ENCODE measurements at regions not wholly inside any gene's neighbourhood (a gene's known extent, or its start where the extent isn't known, plus 50 kb on each side); places are given as distances from the start of the nearest gene placed in this dataset.

DNA sequence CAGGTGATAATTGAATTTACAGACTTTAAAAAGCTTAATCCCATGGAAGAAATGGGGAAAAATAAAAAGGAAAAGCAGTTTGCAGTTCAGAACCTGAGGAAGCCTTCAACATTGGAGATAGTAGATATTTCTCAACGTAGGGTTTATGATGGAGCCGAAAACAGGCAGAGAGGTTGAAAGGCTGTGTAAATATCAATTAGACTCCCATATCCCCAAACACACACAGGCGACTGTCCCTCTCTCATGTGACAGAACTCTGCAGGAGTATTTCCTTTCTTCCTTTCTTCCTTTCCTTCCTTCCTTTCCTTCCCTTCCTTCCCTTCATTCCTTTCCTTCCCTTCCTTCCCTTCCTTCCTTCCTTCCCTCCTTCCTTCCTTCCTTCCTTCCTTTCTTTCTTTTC is 406.5 kb downstream of the LPIN1 start:
- FAIRE-seq = no peak
- no peak for TF ChIP-seq TAF1 (IDR thresholded peaks at IDR 0.05; ENCODE audit: borderline replicate concordance, low read depth, low read length)
- no peak for TF ChIP-seq POLR2A (IDR thresholded peaks at IDR 0.05; ENCODE audit: low read depth, low read length)
- TF ChIP-seq POLR2AphosphoS5 (IDR thresholded peaks at IDR 0.05; ENCODE audit: low read depth, low read length) = no peak
- no peak for DNase-seq (ENCODE audit: insufficient read length)

DNA sequence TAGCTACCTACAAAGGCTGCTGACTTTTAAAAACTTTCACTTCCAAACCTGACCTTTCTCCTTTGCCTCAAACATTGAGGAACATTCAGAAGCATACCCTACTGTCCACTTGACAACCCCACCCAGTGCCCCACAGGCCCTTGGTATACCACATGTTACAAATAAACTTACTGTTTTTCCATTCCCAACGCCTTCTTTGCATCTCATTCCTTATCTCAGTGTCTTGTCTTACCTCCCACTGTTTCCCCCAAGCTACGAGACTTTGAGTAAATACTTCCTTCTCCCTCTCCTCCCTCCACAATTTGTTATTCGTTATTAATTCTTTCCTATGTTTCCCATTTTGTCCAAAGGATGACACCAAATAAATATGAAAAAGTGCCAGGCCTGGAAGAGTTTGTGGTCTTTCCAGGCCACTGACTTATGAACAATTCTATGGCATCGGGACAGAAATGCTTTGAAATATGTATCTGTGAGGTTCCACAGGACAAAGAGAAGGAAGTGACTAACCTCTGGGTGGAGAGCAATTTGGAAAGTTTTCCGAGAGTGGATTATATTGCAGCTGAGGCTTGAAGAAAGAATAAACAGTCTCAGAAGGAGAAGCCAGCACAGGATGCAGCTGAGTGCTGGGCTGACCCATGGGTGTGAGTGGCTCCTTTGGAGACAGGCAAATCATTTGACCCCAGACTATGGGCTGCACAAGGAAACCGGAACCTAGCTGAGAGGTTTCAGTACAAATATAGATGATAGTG is 409.0 kb downstream of the LPIN1 start:
- TF ChIP-seq POLR2AphosphoS5 (IDR thresholded peaks at IDR 0.05; ENCODE audit: low read depth, low read length) (no peak), TAF1 (IDR thresholded peaks at IDR 0.05; ENCODE audit: borderline replicate concordance, low read depth, low read length) (no peak), POLR2A (IDR thresholded peaks at IDR 0.05; ENCODE audit: low read depth, low read length) (no peak)

GRCh38 chr2:12156349-12156748 is 409.9 kb downstream of the LPIN1 start:
- DNase-seq (ENCODE audit: insufficient read length) (no peak), FAIRE-seq (no peak)
- TF ChIP-seq POLR2A (IDR thresholded peaks at IDR 0.05; ENCODE audit: low read depth, low read length) (no peak), TAF1 (IDR thresholded peaks at IDR 0.05; ENCODE audit: borderline replicate concordance, low read depth, low read length) (no peak), POLR2AphosphoS5 (IDR thresholded peaks at IDR 0.05; ENCODE audit: low read depth, low read length) (no peak)

More for the DNA sequence above, 409.0 kb downstream of the LPIN1 start:
- no peak for DNase-seq (ENCODE audit: insufficient read length)
- FAIRE-seq = no peak

GRCh38 chr2:12161085-12161484 is 414.7 kb downstream of the LPIN1 start:
- DNase-seq (ENCODE audit: insufficient read length) (no peak), FAIRE-seq (no peak)
- TF ChIP-seq TAF1 (IDR thresholded peaks at IDR 0.05; ENCODE audit: borderline replicate concordance, low read depth, low read length) (no peak), POLR2AphosphoS5 (IDR thresholded peaks at IDR 0.05; ENCODE audit: low read depth, low read length) (no peak), POLR2A (IDR thresholded peaks at IDR 0.05; ENCODE audit: low read depth, low read length) (no peak)

DNA sequence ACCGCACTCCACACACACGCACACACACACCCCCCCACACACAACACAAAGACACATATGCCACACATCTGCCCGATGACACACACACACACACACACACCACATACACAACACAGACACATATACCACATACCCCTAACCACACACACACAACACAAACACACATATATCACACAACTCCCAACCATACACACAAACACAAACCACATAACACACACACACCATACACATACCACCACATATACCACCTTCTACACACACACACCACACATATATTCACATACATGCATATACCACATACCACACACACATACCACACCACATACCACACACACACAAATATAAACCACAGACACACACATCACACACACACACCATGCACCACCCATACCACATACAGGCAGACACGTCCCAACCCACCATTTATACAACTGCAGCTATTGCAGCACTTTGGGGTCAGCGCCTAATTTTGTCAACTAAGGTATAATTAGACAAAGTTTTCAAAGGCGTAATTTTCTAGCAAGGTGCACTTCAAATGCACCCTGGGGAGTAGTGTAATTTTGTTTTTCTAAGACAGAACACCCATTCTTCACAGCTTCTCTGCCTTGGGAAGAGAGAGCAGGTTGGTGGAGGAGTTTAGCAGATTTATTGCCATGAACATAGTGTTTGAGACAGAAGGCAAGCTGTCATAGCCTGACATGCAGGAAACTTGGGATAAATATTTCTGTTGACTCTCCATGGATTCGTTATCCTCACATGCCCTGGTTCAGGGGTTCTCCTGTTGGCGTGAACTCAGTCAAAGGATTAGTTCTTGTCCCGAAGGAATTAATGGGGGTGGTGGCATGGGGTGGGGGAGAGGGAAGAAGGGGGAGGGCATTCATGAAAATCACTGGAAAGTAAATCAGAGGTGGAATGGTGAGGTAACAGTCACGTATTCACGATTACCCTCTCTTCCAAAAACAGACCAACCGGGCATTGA is 416.1 kb downstream of the LPIN1 start:
- DNase-seq (ENCODE audit: insufficient read length) (no peak), FAIRE-seq (no peak)
- TF ChIP-seq POLR2A (IDR thresholded peaks at IDR 0.05; ENCODE audit: low read depth, low read length) = no peak
- TF ChIP-seq TAF1 (IDR thresholded peaks at IDR 0.05; ENCODE audit: borderline replicate concordance, low read depth, low read length) = no peak
- TF ChIP-seq POLR2AphosphoS5 (IDR thresholded peaks at IDR 0.05; ENCODE audit: low read depth, low read length) = no peak

- DNase-seq (ENCODE audit: insufficient read length) = no peak
- TF ChIP-seq POLR2A (IDR thresholded peaks at IDR 0.05; ENCODE audit: low read depth, low read length) = no peak
- TF ChIP-seq POLR2AphosphoS5 (IDR thresholded peaks at IDR 0.05; ENCODE audit: low read depth, low read length) = no peak
- no peak for TF ChIP-seq TAF1 (IDR thresholded peaks at IDR 0.05; ENCODE audit: borderline replicate concordance, low read depth, low read length)
- FAIRE-seq = no peak
These were observed 417.4 kb downstream of the LPIN1 start for GRCh38 chr2:12163866-12164265.

DNA sequence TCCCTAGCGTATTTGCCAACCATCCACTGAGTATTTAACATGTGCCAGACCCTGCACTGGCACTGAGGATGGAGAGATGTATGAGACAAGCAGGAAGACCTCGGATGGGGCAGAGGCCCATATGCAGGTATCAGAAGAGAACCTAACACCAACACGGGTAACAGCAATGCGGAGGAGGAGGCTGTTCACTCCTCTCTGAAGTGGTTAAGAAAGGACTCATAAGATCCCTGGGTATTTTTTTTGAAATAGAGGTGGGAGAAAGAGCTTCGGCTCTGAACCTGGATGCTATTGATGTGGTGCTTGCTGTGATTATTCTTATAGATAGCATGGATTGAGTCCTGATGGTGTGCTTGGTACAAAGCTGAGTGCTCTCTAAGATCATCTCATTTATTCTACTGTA is 418.3 kb downstream of the LPIN1 start:
- DNase-seq (ENCODE audit: insufficient read length) (no peak), FAIRE-seq (no peak)
- no peak for TF ChIP-seq POLR2A (IDR thresholded peaks at IDR 0.05; ENCODE audit: low read depth, low read length)
- no peak for TF ChIP-seq TAF1 (IDR thresholded peaks at IDR 0.05; ENCODE audit: borderline replicate concordance, low read depth, low read length)
- no peak for TF ChIP-seq POLR2AphosphoS5 (IDR thresholded peaks at IDR 0.05; ENCODE audit: low read depth, low read length)

DNA sequence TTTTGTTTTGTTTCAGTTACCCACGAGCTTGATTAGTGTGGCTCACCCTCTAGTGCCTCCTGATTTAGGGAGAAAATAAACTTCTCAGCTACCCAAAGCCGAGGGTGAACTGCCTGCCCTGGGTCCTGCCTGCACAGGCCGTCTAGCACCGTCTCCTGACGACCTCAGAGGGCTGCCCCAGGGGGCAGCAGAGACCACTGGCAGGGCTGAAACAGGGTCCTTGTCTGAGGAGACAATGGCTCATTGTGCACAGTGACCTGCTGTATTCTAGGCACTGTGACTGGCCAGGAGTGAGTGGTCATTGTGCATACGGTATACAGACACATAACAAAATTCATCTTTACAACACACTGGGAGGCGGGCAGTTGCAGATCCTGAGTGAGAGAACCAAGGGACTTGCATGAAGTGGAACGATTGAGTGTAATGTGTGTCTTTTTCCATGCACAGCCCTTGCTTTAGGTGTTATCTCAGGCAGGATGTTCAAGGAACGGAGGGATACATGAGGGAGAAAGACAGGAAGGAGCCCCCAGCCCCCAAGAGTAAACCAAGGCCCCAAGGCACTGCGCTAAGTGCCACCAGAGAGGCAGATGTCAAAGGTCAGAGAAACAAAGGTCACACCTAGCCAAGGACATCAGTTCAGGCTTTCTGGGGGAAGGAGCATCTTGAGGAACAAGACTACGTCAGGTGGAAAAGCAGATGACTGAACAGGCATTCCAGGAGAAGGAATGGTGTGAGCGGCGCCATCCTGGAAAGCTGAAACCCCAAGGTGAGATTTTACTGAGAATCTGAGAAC is 421.3 kb downstream of the LPIN1 start:
- DNase-seq (ENCODE audit: insufficient read length) (no peak), FAIRE-seq (no peak)
- TF ChIP-seq POLR2A (IDR thresholded peaks at IDR 0.05; ENCODE audit: low read depth, low read length) = no peak
- no peak for TF ChIP-seq POLR2AphosphoS5 (IDR thresholded peaks at IDR 0.05; ENCODE audit: low read depth, low read length)
- TF ChIP-seq TAF1 (IDR thresholded peaks at IDR 0.05; ENCODE audit: borderline replicate concordance, low read depth, low read length) = no peak

DNA sequence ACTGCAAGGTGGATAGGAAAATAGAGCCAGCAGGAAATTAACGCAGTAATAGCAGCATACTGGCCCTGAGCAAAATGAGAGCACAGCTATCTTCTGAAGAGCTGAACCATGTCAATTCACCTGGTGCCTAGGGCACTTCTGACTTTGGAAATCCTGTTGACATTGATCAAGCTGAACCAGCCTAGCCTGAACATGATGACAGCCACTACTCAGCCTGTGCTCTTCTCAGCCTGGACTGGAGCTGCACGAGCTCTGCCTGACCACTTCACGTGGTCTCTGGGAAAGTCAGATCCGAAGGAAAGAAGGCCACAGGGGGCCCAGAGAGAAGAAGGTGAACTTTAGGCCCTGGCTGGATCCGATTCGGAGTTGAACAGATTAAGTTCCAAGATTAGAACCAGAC is 421.9 kb downstream of the LPIN1 start:
- DNase-seq (ENCODE audit: insufficient read length) (no peak), FAIRE-seq (no peak)
- TF ChIP-seq POLR2A (IDR thresholded peaks at IDR 0.05; ENCODE audit: low read depth, low read length) (no peak), TAF1 (IDR thresholded peaks at IDR 0.05; ENCODE audit: borderline replicate concordance, low read depth, low read length) (no peak), POLR2AphosphoS5 (IDR thresholded peaks at IDR 0.05; ENCODE audit: low read depth, low read length) (no peak)

DNA sequence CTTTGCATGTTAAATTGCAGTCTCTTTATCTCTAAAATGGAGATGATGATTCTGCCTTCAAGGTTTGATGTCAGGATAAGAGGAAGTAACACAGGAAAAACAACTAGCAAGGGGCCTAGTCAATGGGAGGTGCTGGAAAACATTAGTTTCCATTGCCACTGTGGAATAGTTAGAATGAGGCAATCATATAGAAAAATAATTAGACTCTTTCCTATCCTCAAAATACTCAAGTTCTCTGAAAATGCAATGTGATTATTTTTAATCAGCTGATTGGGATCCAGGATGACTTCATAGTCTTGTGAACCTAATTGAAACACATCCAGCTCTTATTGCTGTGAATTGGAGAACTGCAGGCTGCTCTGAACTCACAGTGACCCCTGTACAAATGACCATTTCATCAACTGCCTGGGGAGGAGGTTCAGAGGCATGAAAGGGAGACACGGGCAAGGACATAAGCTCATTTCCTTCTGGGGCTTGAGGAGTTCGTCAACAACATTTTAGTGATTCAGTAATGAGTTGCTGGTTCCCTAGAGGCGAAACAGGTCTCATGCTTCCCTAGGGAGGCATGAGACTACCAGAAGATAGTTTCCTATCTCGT is 422.5 kb downstream of the LPIN1 start:
- TF ChIP-seq TAF1 (IDR thresholded peaks at IDR 0.05; ENCODE audit: borderline replicate concordance, low read depth, low read length) (no peak), POLR2A (IDR thresholded peaks at IDR 0.05; ENCODE audit: low read depth, low read length) (no peak)
- DNase-seq (ENCODE audit: insufficient read length) (no peak), FAIRE-seq (no peak)

GRCh38 chr2:12169721-12170120 is 423.3 kb downstream of the LPIN1 start:
- TF ChIP-seq POLR2AphosphoS5 (IDR thresholded peaks at IDR 0.05; ENCODE audit: low read depth, low read length) = no peak
- no peak for TF ChIP-seq POLR2A (IDR thresholded peaks at IDR 0.05; ENCODE audit: low read depth, low read length)
- TF ChIP-seq TAF1 (IDR thresholded peaks at IDR 0.05; ENCODE audit: borderline replicate concordance, low read depth, low read length) = no peak
- DNase-seq (ENCODE audit: insufficient read length) (no peak), FAIRE-seq (no peak)
